ENCODE measurements at regions not wholly inside any gene's neighbourhood (a gene's known extent, or its start where the extent isn't known, plus 50 kb on each side); places are given as distances from the start of the nearest gene placed in this dataset.

GRCh38 chr13:89752394-89752793, 1595.1 kb upstream of the MIR17HG start:
- ATAC-seq (ENCODE audit: low read depth in 2 of 2) (no peak), DNase-seq (no peak)
- H3K27me3 Mint-ChIP-seq: no peaks in the 10 kb centered on the region
- Histone ChIP-seq H3K27me3 (ENCODE audit: control insufficient read depth, insufficient read depth, low read length) (no peaks in the 10 kb centered on the region), H3K36me3 (ENCODE audit: control insufficient read depth, insufficient read depth, low read length) (no peaks in the 10 kb centered on the region), H3K4me3 (ENCODE audit: low read depth, low read length) (no peak overlapping the region), H3K27ac (ENCODE audit: insufficient read depth, low read length, poor library complexity, severe bottlenecking) (no peak overlapping the region), H3K4me1 (ENCODE audit: control insufficient read depth, insufficient read depth, low read length, poor library complexity, severe bottlenecking) (no peaks in the 10 kb centered on the region), H3K9me3 (ENCODE audit: control insufficient read depth in 2 of 2, low read length in 2 of 2) (peaks cover 0 to 3% of the 10 kb centered on the region in 2 experiments)
- H3K9me3 Mint-ChIP-seq: peaks cover 0 to 14% (median 5%) of the 10 kb centered on the region in 7 donors
- H3K27ac Mint-ChIP-seq: peak overlapping the region in 1 of 3 donors; percentile 5
- no peaks in the 10 kb centered on the region for H3K4me1 Mint-ChIP-seq
- no peak overlapping the region for H3K4me3 Mint-ChIP-seq
- H3K36me3 Mint-ChIP-seq: no peaks in the 10 kb centered on the region

DNA sequence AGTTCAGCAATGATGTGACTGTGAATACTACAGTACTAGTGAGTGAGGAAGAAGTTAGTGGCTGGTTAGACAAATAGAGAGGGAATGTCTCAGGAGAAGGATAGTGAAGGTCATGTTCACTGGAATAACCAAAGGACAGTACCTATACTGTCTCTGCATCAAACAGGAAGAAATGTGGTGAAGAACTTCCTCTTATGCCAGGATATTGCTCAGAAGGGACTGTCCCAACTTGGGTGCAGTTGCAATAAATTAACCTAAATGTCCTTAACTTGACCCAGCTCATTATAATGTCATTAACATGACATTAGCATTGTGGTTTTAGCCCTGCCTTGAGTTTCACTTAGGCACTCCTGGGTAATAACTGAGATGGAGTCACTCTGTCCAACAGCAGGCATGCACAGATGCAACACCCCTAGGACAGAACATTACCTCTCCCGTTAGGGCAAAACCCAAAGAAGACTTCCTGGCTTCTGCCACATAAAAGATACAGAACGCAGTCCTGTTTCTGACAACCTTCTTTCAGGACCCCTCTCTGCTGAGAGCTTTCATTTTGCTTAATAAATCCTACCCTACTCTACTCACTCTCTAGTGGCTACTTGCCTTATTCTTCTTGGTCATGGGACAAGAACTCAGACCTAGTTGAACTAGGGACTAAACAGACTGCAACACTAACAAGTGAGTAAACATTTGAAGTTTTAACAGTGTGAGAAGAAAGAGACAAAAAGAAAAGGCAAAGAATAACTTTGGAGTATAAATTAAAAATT, 1591.6 kb upstream of the MIR17HG start:
- no peak for ATAC-seq (ENCODE audit: low read depth in 2 of 2)
- no peak for DNase-seq
- Mint-ChIP-seq H3K27me3 (no peaks in the 10 kb centered on the region), H3K4me3 (no peak overlapping the region), H3K36me3 (no peaks in the 10 kb centered on the region), H3K27ac (no peak overlapping the region), H3K9me3 (peaks cover 0 to 14% (median 3%) of the 10 kb centered on the region in 7 donors), H3K4me1 (no peaks in the 10 kb centered on the region)
- Histone ChIP-seq H3K27me3 (ENCODE audit: control insufficient read depth, insufficient read depth, low read length) (no peaks in the 10 kb centered on the region), H3K4me3 (ENCODE audit: low read depth, low read length) (no peak overlapping the region), H3K4me1 (ENCODE audit: control insufficient read depth, insufficient read depth, low read length, poor library complexity, severe bottlenecking) (no peaks in the 10 kb centered on the region), H3K36me3 (ENCODE audit: control insufficient read depth, insufficient read depth, low read length) (no peaks in the 10 kb centered on the region), H3K27ac (ENCODE audit: insufficient read depth, low read length, poor library complexity, severe bottlenecking) (no peak overlapping the region), H3K9me3 (ENCODE audit: control insufficient read depth in 2 of 2, low read length in 2 of 2) (peaks cover 0 to 3% of the 10 kb centered on the region in 2 experiments)

GRCh38 chr13:89763005-89763404, 1584.5 kb upstream of the MIR17HG start:
- no peaks in the 10 kb centered on the region for H3K36me3 Mint-ChIP-seq
- no peaks in the 10 kb centered on the region for H3K27me3 Mint-ChIP-seq
- no peak overlapping the region for H3K4me3 Mint-ChIP-seq
- Histone ChIP-seq H3K27me3 (ENCODE audit: control insufficient read depth, insufficient read depth, low read length) (no peaks in the 10 kb centered on the region), H3K9me3 (ENCODE audit: control insufficient read depth in 2 of 2, low read length in 2 of 2) (no peaks in the 10 kb centered on the region), H3K27ac (ENCODE audit: insufficient read depth, low read length, poor library complexity, severe bottlenecking) (no peak overlapping the region), H3K4me3 (ENCODE audit: low read depth, low read length) (no peak overlapping the region), H3K4me1 (ENCODE audit: control insufficient read depth, insufficient read depth, low read length, poor library complexity, severe bottlenecking) (no peaks in the 10 kb centered on the region), H3K36me3 (ENCODE audit: control insufficient read depth, insufficient read depth, low read length) (no peaks in the 10 kb centered on the region)
- H3K9me3 Mint-ChIP-seq: peaks cover 0 to 15% (median 4%) of the 10 kb centered on the region in 7 donors
- no peak for DNase-seq
- H3K27ac Mint-ChIP-seq: no peak overlapping the region
- no peak for ATAC-seq (ENCODE audit: low read depth in 2 of 2)
- H3K4me1 Mint-ChIP-seq: no peaks in the 10 kb centered on the region

DNA sequence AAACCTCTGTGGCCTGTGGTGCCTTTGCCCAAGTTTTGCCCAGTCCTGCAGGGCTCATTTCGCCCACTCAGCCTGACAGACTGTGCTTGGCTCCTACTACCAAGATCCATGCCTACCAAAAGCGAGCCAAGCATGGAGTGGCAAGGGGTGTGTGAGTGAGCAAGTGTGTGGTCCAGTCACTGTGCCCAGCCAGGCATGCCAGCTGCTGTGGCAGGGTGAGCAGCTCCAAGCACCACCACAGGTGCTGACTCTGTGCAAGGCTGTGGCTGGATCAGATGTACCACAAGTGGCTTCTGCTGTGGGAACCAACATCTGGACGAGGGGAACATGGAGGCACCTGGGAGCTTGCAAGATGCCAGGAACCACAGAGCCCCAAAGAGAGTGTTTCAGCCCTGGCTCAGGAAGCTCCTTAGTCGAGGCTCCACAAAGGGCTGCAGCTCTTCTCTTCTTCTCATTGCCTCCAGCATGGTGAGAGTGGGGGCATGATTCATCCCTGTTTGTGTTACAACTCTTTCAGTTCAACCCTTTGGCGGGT, 1564.2 kb upstream of the MIR17HG start:
- Histone ChIP-seq H3K4me3 (ENCODE audit: low read depth, low read length) (no peak overlapping the region), H3K4me1 (ENCODE audit: control insufficient read depth, insufficient read depth, low read length, poor library complexity, severe bottlenecking) (no peaks in the 10 kb centered on the region), H3K27ac (ENCODE audit: insufficient read depth, low read length, poor library complexity, severe bottlenecking) (no peak overlapping the region), H3K9me3 (ENCODE audit: control insufficient read depth in 2 of 2, low read length in 2 of 2) (no peaks in the 10 kb centered on the region), H3K27me3 (ENCODE audit: control insufficient read depth, insufficient read depth, low read length) (no peaks in the 10 kb centered on the region), H3K36me3 (ENCODE audit: control insufficient read depth, insufficient read depth, low read length) (no peaks in the 10 kb centered on the region)
- Mint-ChIP-seq H3K4me3 (no peak overlapping the region), H3K27me3 (no peaks in the 10 kb centered on the region), H3K9me3 (peaks cover 0 to 15% (median 4%) of the 10 kb centered on the region in 7 donors), H3K4me1 (no peaks in the 10 kb centered on the region), H3K36me3 (no peaks in the 10 kb centered on the region), H3K27ac (no peak overlapping the region)
- ATAC-seq (ENCODE audit: low read depth in 2 of 2) (no peak), DNase-seq (no peak)

DNA sequence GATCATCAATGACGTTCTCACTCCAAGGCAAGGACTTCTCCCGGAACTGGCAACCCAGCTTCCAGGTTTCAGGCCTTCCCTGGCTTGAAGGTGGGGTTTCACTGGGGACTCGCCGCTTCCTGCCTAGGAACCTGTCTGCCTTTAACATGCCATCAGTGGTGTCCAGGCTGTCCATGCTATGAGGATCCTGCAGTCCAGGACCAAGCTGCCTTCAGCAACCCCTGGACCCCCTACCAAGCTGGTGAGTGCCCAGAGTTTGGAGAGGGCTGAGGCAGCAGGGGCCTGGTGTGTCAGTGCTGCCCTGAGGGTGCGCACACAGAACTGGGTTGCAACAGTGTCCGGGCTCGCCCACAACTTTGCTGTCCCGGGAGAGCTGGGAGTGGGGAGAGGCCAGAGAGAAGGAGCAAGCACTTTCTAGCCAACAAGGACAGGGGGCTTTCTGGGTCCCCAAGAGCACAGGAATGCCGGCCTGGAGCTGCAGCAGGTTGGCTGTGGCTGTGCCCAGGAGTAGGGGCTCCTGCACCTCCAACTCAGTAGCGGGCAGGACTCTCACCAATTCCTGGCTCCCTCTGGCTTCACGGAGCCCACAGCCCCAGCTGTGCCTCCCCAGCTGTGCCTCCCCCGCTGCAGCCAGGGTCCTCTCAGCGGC, 1563.2 kb upstream of the MIR17HG start:
- no peaks in the 10 kb centered on the region for H3K27me3 Mint-ChIP-seq
- ATAC-seq (ENCODE audit: low read depth in 2 of 2): no peak
- no peak overlapping the region for H3K27ac ChIP-seq (ENCODE audit: insufficient read depth, low read length, poor library complexity, severe bottlenecking)
- H3K9me3 ChIP-seq (ENCODE audit: control insufficient read depth in 2 of 2, low read length in 2 of 2): peaks cover 0 to 5% of the 10 kb centered on the region in 2 experiments
- DNase-seq: no peak
- no peaks in the 10 kb centered on the region for H3K36me3 Mint-ChIP-seq
- no peak overlapping the region for H3K4me3 Mint-ChIP-seq
- no peak overlapping the region for H3K27ac Mint-ChIP-seq
- H3K4me1 Mint-ChIP-seq: no peaks in the 10 kb centered on the region
- H3K9me3 Mint-ChIP-seq: peaks cover 0 to 16% (median 6%) of the 10 kb centered on the region in 7 donors
- no peak overlapping the region for H3K4me3 ChIP-seq (ENCODE audit: low read depth, low read length)
- no peaks in the 10 kb centered on the region for H3K4me1 ChIP-seq (ENCODE audit: control insufficient read depth, insufficient read depth, low read length, poor library complexity, severe bottlenecking)
- H3K36me3 ChIP-seq (ENCODE audit: control insufficient read depth, insufficient read depth, low read length): no peaks in the 10 kb centered on the region
- no peaks in the 10 kb centered on the region for H3K27me3 ChIP-seq (ENCODE audit: control insufficient read depth, insufficient read depth, low read length)

- H3K9me3 ChIP-seq (ENCODE audit: control insufficient read depth in 2 of 2, low read length in 2 of 2): peaks cover 0 to 5% of the 10 kb centered on the region in 2 experiments
- H3K4me1 Mint-ChIP-seq: no peaks in the 10 kb centered on the region
- no peaks in the 10 kb centered on the region for H3K36me3 ChIP-seq (ENCODE audit: control insufficient read depth, insufficient read depth, low read length)
- ATAC-seq (ENCODE audit: low read depth in 2 of 2) (no peak), DNase-seq (no peak)
- peaks cover 0 to 13% (median 4%) of the 10 kb centered on the region in 7 donors for H3K9me3 Mint-ChIP-seq
- H3K27ac ChIP-seq (ENCODE audit: insufficient read depth, low read length, poor library complexity, severe bottlenecking): no peak overlapping the region
- H3K36me3 Mint-ChIP-seq: no peaks in the 10 kb centered on the region
- no peaks in the 10 kb centered on the region for H3K27me3 ChIP-seq (ENCODE audit: control insufficient read depth, insufficient read depth, low read length)
- H3K27me3 Mint-ChIP-seq: no peaks in the 10 kb centered on the region
- H3K27ac Mint-ChIP-seq: no peak overlapping the region
- H3K4me3 ChIP-seq (ENCODE audit: low read depth, low read length): no peak overlapping the region
- no peak overlapping the region for H3K4me3 Mint-ChIP-seq
- H3K4me1 ChIP-seq (ENCODE audit: control insufficient read depth, insufficient read depth, low read length, poor library complexity, severe bottlenecking): no peaks in the 10 kb centered on the region
These were observed 1561.0 kb upstream of the MIR17HG start for GRCh38 chr13:89786531-89786930.

- H3K4me3 ChIP-seq (ENCODE audit: low read depth, low read length): no peak overlapping the region
- no peak overlapping the region for H3K27ac Mint-ChIP-seq
- H3K27me3 ChIP-seq (ENCODE audit: control insufficient read depth, insufficient read depth, low read length): no peaks in the 10 kb centered on the region
- no peaks in the 10 kb centered on the region for H3K36me3 ChIP-seq (ENCODE audit: control insufficient read depth, insufficient read depth, low read length)
- ATAC-seq (ENCODE audit: low read depth in 2 of 2) (no peak), DNase-seq (no peak)
- no peak overlapping the region for H3K4me3 Mint-ChIP-seq
- no peaks in the 10 kb centered on the region for H3K4me1 Mint-ChIP-seq
- no peaks in the 10 kb centered on the region for H3K4me1 ChIP-seq (ENCODE audit: control insufficient read depth, insufficient read depth, low read length, poor library complexity, severe bottlenecking)
- peaks cover 4 to 5% of the 10 kb centered on the region in 2 experiments for H3K9me3 ChIP-seq (ENCODE audit: control insufficient read depth in 2 of 2, low read length in 2 of 2)
- no peaks in the 10 kb centered on the region for H3K36me3 Mint-ChIP-seq
- no peaks in the 10 kb centered on the region for H3K27me3 Mint-ChIP-seq
- H3K27ac ChIP-seq (ENCODE audit: insufficient read depth, low read length, poor library complexity, severe bottlenecking): no peak overlapping the region
- H3K9me3 Mint-ChIP-seq: peaks cover 0 to 23% (median 4%) of the 10 kb centered on the region in 7 donors
These were observed 1556.8 kb upstream of the MIR17HG start for GRCh38 chr13:89790696-89791095.

Measured in CD4-positive, CD25-positive, alpha-beta regulatory T cell (primary cell).